CD4-positive, alpha-beta memory T cell (primary cell): ENCODE measurements at regions not wholly inside any gene's neighbourhood (a gene's known extent, or its start where the extent isn't known, plus 50 kb on each side); places are given as distances from the start of the nearest gene placed in this dataset.
"Not testable (repeated sequence)": the region's sequence is repeated elsewhere in the genome, so short reads cannot be mapped to it uniquely, and the experiment has no call there.

ENCODE experiments used
- CTCF ChIA-PET: fragments of 350-600 bp; sonication (Branson Sonifier 250); formaldehyde crosslinking; loops from one replicate; lab custom pipeline; 2021; ENCODE audit warnings: inconsistent platforms; ENCODE audit not compliant: partially characterized antibody; lab: Charles Lee
- POLR2A ChIA-PET: fragments of 350-600 bp; sonication (Branson Sonifier 250); formaldehyde crosslinking; loops from one replicate; lab custom pipeline; 2021; ENCODE audit not compliant: partially characterized antibody; lab: Charles Lee
- DNase-seq, 5 donors: peaks; one replicate each; pipeline versions ENCODE4 v3.0.0 to v3.0.0-alpha.2; 2020 to 2022; ENCODE audit warnings: mixed read lengths in 1 of 5
- H3K27ac ChIP-seq: one replicate; pipeline ENCODE4 v1.7.0; 2013; ENCODE audit warnings: low read depth, low read length
- H3K27me3 ChIP-seq: 2 replicates; pipeline ENCODE4 v1.7.0; 2013; ENCODE audit warnings: mild to moderate bottlenecking, low read length, moderate library complexity; ENCODE audit not compliant: insufficient read depth
- H3K36me3 ChIP-seq: 2 replicates; pipeline ENCODE4 v1.7.0; 2013; ENCODE audit warnings: mild to moderate bottlenecking, low read length, moderate library complexity; ENCODE audit not compliant: insufficient read depth
- H3K4me1 ChIP-seq: 2 replicates; pipeline ENCODE4 v1.7.0; 2013; ENCODE audit warnings: mild to moderate bottlenecking, low read length, moderate library complexity; ENCODE audit not compliant: insufficient read depth
- H3K4me3 ChIP-seq, 2 donors: one replicate each; pipeline ENCODE4 v1.7.0; 2013; ENCODE audit warnings: low read length in 2 of 2, mild to moderate bottlenecking in 1 of 2
- H3K9me3 ChIP-seq, 2 donors: one replicate each; pipeline ENCODE4 v1.7.0; 2013; ENCODE audit warnings: low read length in 2 of 2, control low read depth in 1 of 2; ENCODE audit not compliant: control insufficient read depth in 1 of 2
- H3K27ac Mint-ChIP-seq, 7 donors: one replicate each; pipeline ENCODE4 v1.8.0; 2020 to 2021; ENCODE audit warnings: mixed read lengths in 7 of 7, mild to moderate bottlenecking in 6 of 7, inconsistent platforms in 3 of 7, moderate library complexity in 3 of 7
- H3K27me3 Mint-ChIP-seq, 2 donors: one replicate each; pipeline ENCODE4 v1.8.0; 2020 to 2021; ENCODE audit warnings: mixed read lengths in 2 of 2
- H3K36me3 Mint-ChIP-seq, 2 donors: one replicate each; pipeline ENCODE4 v1.8.0; 2020 to 2021; ENCODE audit warnings: mixed read lengths in 2 of 2, inconsistent platforms in 1 of 2, mild to moderate bottlenecking in 1 of 2
- H3K4me1 Mint-ChIP-seq, 4 donors: one replicate each; pipeline ENCODE4 v1.8.0; 2020 to 2021; ENCODE audit warnings: mixed read lengths in 4 of 4, mild to moderate bottlenecking in 1 of 4
- H3K4me3 Mint-ChIP-seq, 8 donors: one replicate each; pipeline ENCODE4 v1.8.0; 2020 to 2021; ENCODE audit warnings: mixed read lengths in 8 of 8, mild to moderate bottlenecking in 7 of 8, moderate library complexity in 6 of 8, inconsistent platforms in 3 of 8
- H3K9me3 Mint-ChIP-seq, 8 donors: one replicate each; pipeline ENCODE4 v1.8.0; 2020 to 2021; ENCODE audit warnings: mixed read lengths in 8 of 8, mild to moderate bottlenecking in 5 of 8, inconsistent platforms in 3 of 8, moderate library complexity in 1 of 8
- intact Hi-C: fragments of 100-400 bp; cut with micrococcal nuclease; formaldehyde crosslinking; loops from one replicate; pipeline ENCODE4 v1.15.1; 2023

GRCh38 chr2:129548880-129549279 is 430.6 kb upstream of the RAB6C start:
- peaks cover 0 to 5% (median 0%) of the 10 kb centered on the region in 8 donors for H3K9me3 Mint-ChIP-seq
- no peak for DNase-seq
- POLR2A ChIA-PET, result no interaction called here
- H3K9me3 ChIP-seq, result no peaks in the 10 kb centered on the region
- no peaks in the 10 kb centered on the region for H3K4me1 ChIP-seq
- no peaks in the 10 kb centered on the region for H3K4me1 Mint-ChIP-seq
- H3K27ac Mint-ChIP-seq, result no peak overlapping the region
- H3K36me3 Mint-ChIP-seq, result no peaks in the 10 kb centered on the region
- H3K4me3 ChIP-seq, result no peak overlapping the region
- H3K36me3 ChIP-seq, result no peaks in the 10 kb centered on the region
- CTCF ChIA-PET, result no interaction called here
- H3K27me3 ChIP-seq, result no peaks in the 10 kb centered on the region
- H3K27ac ChIP-seq, result no peak overlapping the region
- no peak overlapping the region for H3K4me3 Mint-ChIP-seq
- H3K27me3 Mint-ChIP-seq, result no peaks in the 10 kb centered on the region
- intact Hi-C loops, result no loop called here

DNA sequence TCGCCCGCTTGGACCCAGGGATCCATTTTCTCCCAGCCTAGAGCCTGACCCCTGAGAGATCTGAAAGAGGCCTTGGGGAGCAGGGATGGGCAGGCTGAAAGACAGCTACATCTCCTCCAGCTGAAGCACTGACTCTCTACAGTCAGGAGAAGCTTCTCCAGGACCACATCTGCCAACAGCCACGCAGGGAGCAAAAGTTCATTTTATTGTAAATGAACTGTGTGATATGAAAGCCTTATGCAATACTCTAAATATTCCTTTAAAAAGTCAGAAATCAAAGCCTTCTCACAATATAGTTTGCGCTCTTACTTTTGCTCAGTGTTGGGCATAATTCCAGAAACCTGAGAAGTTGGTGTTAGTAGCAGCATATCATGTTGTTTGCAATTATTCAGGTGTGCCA is 428.9 kb upstream of the RAB6C start:
- H3K9me3 ChIP-seq, result no peaks in the 10 kb centered on the region
- H3K36me3 Mint-ChIP-seq, result no peaks in the 10 kb centered on the region
- POLR2A ChIA-PET, result no interaction called here
- H3K27me3 ChIP-seq, result no peaks in the 10 kb centered on the region
- DNase-seq, result no peak
- no peak overlapping the region for H3K27ac ChIP-seq
- no peaks in the 10 kb centered on the region for H3K4me1 Mint-ChIP-seq
- H3K36me3 ChIP-seq, result no peaks in the 10 kb centered on the region
- no peaks in the 10 kb centered on the region for H3K4me1 ChIP-seq
- H3K4me3 Mint-ChIP-seq, result no peak overlapping the region
- H3K27ac Mint-ChIP-seq, result no peak overlapping the region
- CTCF ChIA-PET, result no interaction called here
- peaks cover 0 to 1% of the 10 kb centered on the region in 2 donors for H3K27me3 Mint-ChIP-seq
- no peak overlapping the region for H3K4me3 ChIP-seq
- intact Hi-C loops, result no loop called here
- peaks cover 0 to 5% (median 0%) of the 10 kb centered on the region in 8 donors for H3K9me3 Mint-ChIP-seq

GRCh38 chr2:129554373-129554772 is 425.1 kb upstream of the RAB6C start:
- Histone ChIP-seq H3K4me3 (no peak overlapping the region), H3K9me3 (no peaks in the 10 kb centered on the region), H3K27ac (no peak overlapping the region), H3K36me3 (no peaks in the 10 kb centered on the region), H3K27me3 (no peaks in the 10 kb centered on the region), H3K4me1 (no peaks in the 10 kb centered on the region)
- intact Hi-C loops, result no loop called here
- no peak for DNase-seq
- no peaks in the 10 kb centered on the region for H3K36me3 Mint-ChIP-seq
- no peak overlapping the region for H3K4me3 Mint-ChIP-seq
- H3K9me3 Mint-ChIP-seq, result peaks cover 0 to 2% (median 0%) of the 10 kb centered on the region in 8 donors
- H3K4me1 Mint-ChIP-seq, result no peaks in the 10 kb centered on the region
- POLR2A ChIA-PET, result no interaction called here
- H3K27me3 Mint-ChIP-seq, result peaks cover 0 to 1% of the 10 kb centered on the region in 2 donors
- no peak overlapping the region for H3K27ac Mint-ChIP-seq
- CTCF ChIA-PET, result no interaction called here

GRCh38 chr2:129559101-129559500 is 420.4 kb upstream of the RAB6C start:
- no peak overlapping the region for H3K4me3 ChIP-seq
- H3K27me3 ChIP-seq, result no peaks in the 10 kb centered on the region
- POLR2A ChIA-PET, result no interaction called here
- H3K27me3 Mint-ChIP-seq, result peaks cover 0 to 1% of the 10 kb centered on the region in 2 donors
- no peaks in the 10 kb centered on the region for H3K9me3 ChIP-seq
- CTCF ChIA-PET, result no interaction called here
- DNase-seq, result no peak
- H3K4me1 Mint-ChIP-seq, result no peaks in the 10 kb centered on the region
- H3K36me3 ChIP-seq, result no peaks in the 10 kb centered on the region
- intact Hi-C loops, result no loop called here
- no peak overlapping the region for H3K4me3 Mint-ChIP-seq
- H3K4me1 ChIP-seq, result no peaks in the 10 kb centered on the region
- H3K27ac ChIP-seq, result no peak overlapping the region
- H3K27ac Mint-ChIP-seq, result no peak overlapping the region
- H3K36me3 Mint-ChIP-seq, result no peaks in the 10 kb centered on the region
- H3K9me3 Mint-ChIP-seq, result peaks cover 0 to 4% (median 0%) of the 10 kb centered on the region in 8 donors

DNA sequence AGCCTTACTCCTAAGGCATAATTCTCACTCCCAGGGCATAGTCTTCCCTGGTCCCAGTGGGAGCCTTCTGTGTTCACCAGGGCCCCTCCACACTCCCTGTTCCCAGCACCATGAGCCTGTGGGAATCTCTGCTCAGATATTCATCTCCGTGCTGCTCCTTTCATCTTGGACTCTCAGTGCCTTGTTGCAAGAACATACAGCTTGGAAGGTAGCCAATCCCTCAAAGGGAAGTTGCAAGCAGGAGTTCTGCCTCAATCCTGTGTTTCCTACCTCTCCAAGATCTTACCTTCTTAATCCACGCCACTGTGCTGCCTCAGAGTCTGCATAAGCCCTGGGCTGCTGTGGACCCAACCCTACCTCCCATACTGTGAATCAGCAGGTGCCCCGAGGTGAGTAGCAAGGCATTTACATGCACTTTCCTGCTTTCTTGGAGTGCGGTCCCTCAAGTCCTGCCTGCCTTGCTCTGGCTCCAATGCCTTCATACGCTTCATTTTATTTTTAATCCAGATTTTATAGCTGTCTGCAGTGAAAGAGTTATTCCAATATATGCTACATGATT is 413.8 kb upstream of the RAB6C start:
- H3K36me3 ChIP-seq, result no peaks in the 10 kb centered on the region
- H3K9me3 Mint-ChIP-seq, result peaks cover 2 to 21% (median 10%) of the 10 kb centered on the region in 8 donors
- H3K4me1 Mint-ChIP-seq, result no peaks in the 10 kb centered on the region
- H3K4me1 ChIP-seq, result no peaks in the 10 kb centered on the region
- ChIA-PET CTCF (no interaction called here), POLR2A (no interaction called here)
- H3K4me3 Mint-ChIP-seq, result no peak overlapping the region
- peaks cover 0 to 3% of the 10 kb centered on the region in 2 donors for H3K27me3 Mint-ChIP-seq
- no peaks in the 10 kb centered on the region for H3K9me3 ChIP-seq
- no peaks in the 10 kb centered on the region for H3K27me3 ChIP-seq
- no peak overlapping the region for H3K27ac ChIP-seq
- no peak for DNase-seq
- H3K36me3 Mint-ChIP-seq, result peaks cover 0 to 3% of the 10 kb centered on the region in 2 donors
- intact Hi-C loops, result no loop called here
- peak overlapping the region in 2 of 7 donors; percentile 20 to 42 for H3K27ac Mint-ChIP-seq
- H3K4me3 ChIP-seq, result no peak overlapping the region

- H3K4me3 Mint-ChIP-seq, DNase-seq, H3K4me3 ChIP-seq, H3K36me3 Mint-ChIP-seq, H3K27me3 ChIP-seq, H3K27me3 Mint-ChIP-seq, H3K9me3 ChIP-seq, H3K27ac ChIP-seq, H3K36me3 ChIP-seq, H3K27ac Mint-ChIP-seq, CTCF ChIA-PET, H3K4me1 ChIP-seq, POLR2A ChIA-PET, intact Hi-C loops, H3K4me1 Mint-ChIP-seq: not testable (repeated sequence)
- H3K9me3 Mint-ChIP-seq, result peaks cover 10 to 48% (median 27%) of the 10 kb centered on the region in 8 donors
Observed at GRCh38 chr2:129570812-129571211, 408.7 kb upstream of the RAB6C start.

DNA sequence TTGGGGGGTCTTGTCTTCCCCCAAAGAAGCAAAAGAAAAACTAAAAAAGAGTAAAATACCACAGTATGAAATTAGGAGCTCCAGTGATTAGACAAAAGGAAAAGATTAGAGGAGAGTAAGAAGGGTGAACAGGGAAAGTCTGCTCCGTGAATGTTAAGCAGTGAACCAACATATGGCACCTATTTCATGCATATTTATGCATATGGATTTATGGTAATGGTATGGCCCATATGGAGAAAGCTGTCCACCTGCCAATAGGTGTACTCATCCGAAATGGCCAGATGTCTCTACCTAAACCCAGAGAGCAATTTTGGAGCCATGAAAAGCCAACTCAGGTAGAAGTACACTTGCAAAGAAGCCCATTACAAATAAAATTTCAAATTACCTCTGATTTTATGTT is 404.0 kb upstream of the RAB6C start:
- no peak for DNase-seq
- peaks cover 0 to 2% of the 10 kb centered on the region in 2 donors for H3K36me3 Mint-ChIP-seq
- H3K27ac Mint-ChIP-seq, result no peak overlapping the region

More for the DNA sequence above, 404.0 kb upstream of the RAB6C start:
- peaks cover 0 to 2% of the 10 kb centered on the region in 2 donors for H3K27me3 Mint-ChIP-seq
- Histone ChIP-seq H3K27me3 (no peaks in the 10 kb centered on the region), H3K36me3 (no peaks in the 10 kb centered on the region), H3K4me1 (no peaks in the 10 kb centered on the region), H3K4me3 (no peak overlapping the region), H3K9me3 (no peaks in the 10 kb centered on the region), H3K27ac (no peak overlapping the region)
- ChIA-PET CTCF (no interaction called here), POLR2A (no interaction called here)
- H3K9me3 Mint-ChIP-seq, result peaks cover 4 to 34% (median 17%) of the 10 kb centered on the region in 8 donors
- no peak overlapping the region for H3K4me3 Mint-ChIP-seq
- H3K4me1 Mint-ChIP-seq, result no peaks in the 10 kb centered on the region
- intact Hi-C loops, result no loop called here
